Pancreas (tissue), 10 donors: ENCODE measurements at regions not wholly inside any gene's neighbourhood (a gene's known extent, or its start where the extent isn't known, plus 50 kb on each side); places are given as distances from the start of the nearest gene placed in this dataset.

Source experiments
- ATAC-seq, 4 donors: fragments of 200-7000 bp; cut with Tn5 transposase; one replicate each; pipeline versions ENCODE4 v1.8.0 to v1.9.1; 2020; ENCODE audit warnings: mild to moderate bottlenecking in 4 of 4, moderate library complexity in 4 of 4
- DNase-seq, 6 donors: peaks; one replicate each; pipeline ENCODE4 v3.0.0-alpha.2; 2020
- FAIRE-seq: peaks from 2 replicates; lab custom pipeline; 2012; peaks lifted over from hg19 to GRCh38; lab: Jason Lieb, UNC
- H3K27ac ChIP-seq, 4 donors: fragments of 200-600 bp; sonication (generic); 1 replicate in 3 of 4; 2 replicates in 1 of 4; pipeline versions ENCODE4 v1.5.0 to v1.8.0; 2020
- H3K27me3 ChIP-seq, 4 donors: fragments of 200-600 bp; one replicate each; pipeline ENCODE4 v1.8.0; 2021
- H3K36me3 ChIP-seq, 3 donors: fragments of 200-600 bp; sonication (generic) in 1 of 3; one replicate each; pipeline versions ENCODE4 v1.5.0 to v1.8.0; 2020 to 2021
- H3K4me1 ChIP-seq, 3 donors: fragments of 200-600 bp; one replicate each; pipeline ENCODE4 v1.8.0; 2021
- H3K4me3 ChIP-seq, 4 donors: fragments of 200-600 bp; sonication (generic) in 2 of 4; one replicate each; pipeline versions ENCODE4 v1.5.0 to v1.8.0; 2020 to 2021
- H3K9me3 ChIP-seq, 4 donors: fragments of 200-600 bp; one replicate each; pipeline ENCODE4 v1.8.0; 2021
- WGBS, 2 donors: extraction: QIAGEN DNeasy Blood & Tissue Kit; methylation state at CpG; one replicate each; pipeline ENCODE4 v1.1.7; 2013; 5-methylcytosine and 5-hydroxymethylcytosine counted together
- intact Hi-C, 3 donors: fragments of 100-400 bp; cut with DNase I; formaldehyde crosslinking; loops; one replicate each; pipeline versions ENCODE4 v1.11.1 to v1.14.2; 2022
- TF ChIP-seq, protein P1 (sequence below), 4 donors: fragments of 200-600 bp; sonication (generic) in 3 of 4; IDR thresholded peaks; one replicate each; pipeline versions ENCODE4 v1.5.0 to v1.8.0; 2021; ENCODE audit warnings: antibody characterized with exemption in 4 of 4
- donor health status: healthy with polysubstance abuse.
- donor health status: DM: no; HTN: no; CAD: no; lungs with moderate emphysema.
- donor health status: DM: no; HTN: no; CAD: no.
- donor health status: control.
- donor health status: control.
- donor health status: Bipolar disorder and iron deficiency.
- donor health status: DM: yes; HTN: yes; CAD: no.
- donor health status: DM: no; HTN: no; CAD: no.
- donor health status: DM: no; HTN: no; CAD: no.
- donor health status: DM: yes; HTN: yes; CAD: no.

DNA sequence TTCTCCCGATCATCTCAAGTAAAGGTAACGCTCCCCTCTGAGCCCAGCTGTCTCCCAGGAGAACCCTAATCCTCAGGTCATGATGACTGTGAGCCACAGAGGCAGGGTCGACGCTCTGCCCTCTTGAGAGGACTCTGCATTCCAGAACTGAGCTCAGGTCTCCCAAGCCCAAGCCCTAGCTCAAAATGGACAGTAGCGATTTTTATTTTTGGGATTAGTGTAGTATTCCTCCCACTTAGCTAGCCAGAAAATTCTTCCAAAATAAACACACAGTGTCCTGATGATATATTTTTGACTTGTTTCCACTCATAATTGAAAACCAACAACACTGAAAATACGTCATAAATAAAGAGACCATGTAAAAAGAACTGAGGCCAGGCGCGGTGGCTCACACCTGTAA lies 462.0 kb upstream of the MGMT start:
- Histone ChIP-seq H3K27me3 (no peaks in the 10 kb centered on the region), H3K4me1 (no peaks in the 10 kb centered on the region), H3K4me3 (no peak overlapping the region), H3K36me3 (no peaks in the 10 kb centered on the region), H3K9me3 (no peaks in the 10 kb centered on the region), H3K27ac (no peak overlapping the region)
- ATAC-seq (no peak), DNase-seq (no peak), FAIRE-seq (no peak)
- TF ChIP-seq, protein P1, sequence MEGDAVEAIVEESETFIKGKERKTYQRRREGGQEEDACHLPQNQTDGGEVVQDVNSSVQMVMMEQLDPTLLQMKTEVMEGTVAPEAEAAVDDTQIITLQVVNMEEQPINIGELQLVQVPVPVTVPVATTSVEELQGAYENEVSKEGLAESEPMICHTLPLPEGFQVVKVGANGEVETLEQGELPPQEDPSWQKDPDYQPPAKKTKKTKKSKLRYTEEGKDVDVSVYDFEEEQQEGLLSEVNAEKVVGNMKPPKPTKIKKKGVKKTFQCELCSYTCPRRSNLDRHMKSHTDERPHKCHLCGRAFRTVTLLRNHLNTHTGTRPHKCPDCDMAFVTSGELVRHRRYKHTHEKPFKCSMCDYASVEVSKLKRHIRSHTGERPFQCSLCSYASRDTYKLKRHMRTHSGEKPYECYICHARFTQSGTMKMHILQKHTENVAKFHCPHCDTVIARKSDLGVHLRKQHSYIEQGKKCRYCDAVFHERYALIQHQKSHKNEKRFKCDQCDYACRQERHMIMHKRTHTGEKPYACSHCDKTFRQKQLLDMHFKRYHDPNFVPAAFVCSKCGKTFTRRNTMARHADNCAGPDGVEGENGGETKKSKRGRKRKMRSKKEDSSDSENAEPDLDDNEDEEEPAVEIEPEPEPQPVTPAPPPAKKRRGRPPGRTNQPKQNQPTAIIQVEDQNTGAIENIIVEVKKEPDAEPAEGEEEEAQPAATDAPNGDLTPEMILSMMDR (IDR thresholded peaks at IDR 0.05): no peak
- 73 to 76% methylated on average over 8 of the region's 8 CpGs for WGBS, 2 donors
- intact Hi-C loops: no loop called here

DNA sequence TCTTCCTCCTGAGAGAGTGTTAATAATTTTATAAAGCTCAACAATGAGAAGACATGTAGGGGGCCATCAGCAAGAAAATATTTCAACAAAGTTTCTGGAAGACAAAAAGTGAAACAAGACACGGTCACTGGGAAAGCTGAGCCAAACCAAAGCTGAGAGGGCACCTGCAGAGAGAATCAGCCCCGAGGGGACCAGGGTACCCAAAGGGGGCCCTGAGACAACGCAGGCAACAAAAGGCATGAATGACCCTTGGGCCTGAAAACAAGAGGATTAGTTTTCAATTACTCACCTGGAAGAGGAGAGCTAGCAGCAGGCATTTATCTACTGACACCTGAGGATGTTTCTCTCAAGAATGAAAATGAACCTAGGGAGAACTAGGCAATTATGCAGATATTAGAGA lies 461.2 kb upstream of the MGMT start:
- TF ChIP-seq, protein P1 (IDR thresholded peaks at IDR 0.05): no peak
- intact Hi-C loops: no loop called here
- FAIRE-seq: no peak
- ATAC-seq: no peak
- no peaks in the 10 kb centered on the region for H3K9me3 ChIP-seq
- no peak for DNase-seq
- no peaks in the 10 kb centered on the region for H3K4me1 ChIP-seq
- WGBS, 2 donors: 56 to 57% methylated on average over 3 of the region's 3 CpGs
- no peaks in the 10 kb centered on the region for H3K27me3 ChIP-seq
- H3K36me3 ChIP-seq: no peaks in the 10 kb centered on the region
- H3K27ac ChIP-seq: no peak overlapping the region
- H3K4me3 ChIP-seq: no peak overlapping the region

DNA sequence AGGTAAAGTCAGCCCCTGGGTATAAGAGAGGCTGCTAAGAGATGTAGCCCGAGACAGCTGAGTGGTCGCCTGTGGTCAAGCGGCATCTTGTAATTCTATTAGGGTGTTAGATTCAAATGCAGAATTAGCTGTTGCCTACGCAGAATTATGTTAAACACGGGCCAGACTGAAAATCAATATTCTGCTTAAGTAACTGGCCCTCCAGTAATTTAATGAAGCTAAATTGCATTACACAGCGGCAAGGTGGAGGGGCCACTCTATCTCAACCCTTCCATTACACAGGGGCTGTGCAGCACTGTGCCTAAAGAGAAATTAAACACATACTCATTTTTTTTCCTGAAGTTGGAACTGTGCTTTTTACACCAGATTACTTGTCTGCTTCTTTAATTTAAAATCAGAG lies 448.5 kb upstream of the MGMT start:
- TF ChIP-seq, protein P1 (IDR thresholded peaks at IDR 0.05): no peak
- DNase-seq (no peak), ATAC-seq (no peak), FAIRE-seq (no peak)
- Histone ChIP-seq H3K36me3 (no peaks in the 10 kb centered on the region), H3K27ac (no peak overlapping the region), H3K27me3 (peaks cover 0 to 6% (median 0%) of the 10 kb centered on the region in 4 donors), H3K4me3 (no peak overlapping the region), H3K9me3 (no peaks in the 10 kb centered on the region), H3K4me1 (no peaks in the 10 kb centered on the region)
- 62 to 73% methylated on average over 6 of the region's 6 CpGs for WGBS, 2 donors
- intact Hi-C loops: no loop called here

DNA sequence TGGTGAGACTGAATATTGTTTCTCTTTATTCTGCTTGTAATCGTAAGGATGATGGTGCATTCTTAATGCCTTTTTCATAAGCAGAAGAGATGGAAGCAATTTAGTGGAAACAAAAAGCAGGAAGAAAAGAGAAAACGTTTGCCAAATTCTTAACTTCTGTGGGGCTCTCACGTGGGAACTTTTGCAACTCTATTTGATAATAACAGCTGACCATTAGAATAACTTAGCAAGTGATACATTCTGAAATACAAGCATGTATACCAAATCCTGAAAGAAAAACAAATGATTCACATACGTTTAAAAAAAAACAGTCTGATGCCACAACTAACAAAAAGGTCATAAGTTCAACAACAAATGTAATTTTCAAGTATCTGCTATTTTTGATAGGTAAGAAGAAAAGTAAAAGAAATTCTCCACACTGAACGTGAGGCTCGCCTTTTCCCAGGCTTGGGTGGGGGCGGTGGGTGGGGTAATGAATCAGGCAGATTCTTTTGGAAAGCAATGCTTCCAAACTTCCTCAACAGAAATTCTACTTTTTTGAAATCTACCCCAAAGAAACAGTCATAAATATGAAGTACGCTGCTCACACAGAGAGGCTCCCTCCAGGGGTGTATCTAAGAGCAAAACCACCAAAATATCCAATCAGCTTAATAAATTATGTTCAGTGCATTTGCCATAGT lies 446.2 kb upstream of the MGMT start:
- ATAC-seq (no peak), DNase-seq (no peak), FAIRE-seq (no peak)
- H3K27ac ChIP-seq: no peak overlapping the region
- intact Hi-C loops: no loop called here
- 58 to 60% methylated on average over 8 of the region's 8 CpGs for WGBS, 2 donors
- TF ChIP-seq, protein P1 (IDR thresholded peaks at IDR 0.05): no peak
- H3K36me3 ChIP-seq: no peaks in the 10 kb centered on the region
- H3K27me3 ChIP-seq: peaks cover 0 to 6% (median 0%) of the 10 kb centered on the region in 4 donors
- H3K4me1 ChIP-seq: no peaks in the 10 kb centered on the region
- no peak overlapping the region for H3K4me3 ChIP-seq
- H3K9me3 ChIP-seq: no peaks in the 10 kb centered on the region

DNA sequence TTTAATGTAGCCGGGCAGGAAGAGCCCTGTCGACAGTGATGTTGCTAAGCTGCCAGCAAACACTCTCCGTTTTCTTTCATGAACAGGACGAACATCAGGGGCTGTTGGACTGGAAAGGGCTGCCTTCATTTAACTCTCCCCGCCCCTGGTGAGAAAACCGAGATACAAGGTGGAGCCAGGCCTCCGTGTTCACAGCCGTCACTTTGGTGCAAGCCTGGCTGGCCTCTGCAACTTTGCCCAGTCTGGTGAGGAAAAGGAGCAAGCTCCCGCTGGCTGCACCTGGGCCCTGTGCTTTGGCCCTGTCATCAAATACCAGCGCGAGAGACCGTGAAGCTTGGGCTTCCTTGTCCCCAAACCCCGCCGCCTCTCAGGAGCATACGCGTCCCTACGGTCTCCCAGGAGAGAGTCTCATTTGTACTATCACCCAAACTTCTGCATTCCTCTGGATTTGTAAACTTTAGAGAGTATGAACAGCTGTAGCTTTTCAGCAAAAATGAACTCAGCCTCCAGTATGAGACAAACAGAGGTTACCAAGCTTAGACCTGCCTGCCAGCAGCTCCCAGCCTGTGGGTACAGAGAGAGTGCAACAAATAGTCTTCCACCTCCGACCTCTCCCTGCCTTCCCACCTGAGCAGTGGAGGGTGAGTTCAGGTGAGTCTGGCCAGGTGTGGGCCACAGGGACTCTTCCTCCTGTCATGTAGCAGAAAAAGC lies 445.3 kb upstream of the MGMT start:
- no peaks in the 10 kb centered on the region for H3K36me3 ChIP-seq
- no peak for ATAC-seq
- H3K27ac ChIP-seq: no peak overlapping the region
- WGBS, 2 donors: 43 to 47% methylated on average over 18 of the region's 18 CpGs
- no peaks in the 10 kb centered on the region for H3K4me1 ChIP-seq
- TF ChIP-seq, protein P1 (IDR thresholded peaks at IDR 0.05): no peak
- peaks cover 0 to 6% (median 0%) of the 10 kb centered on the region in 4 donors for H3K27me3 ChIP-seq
- intact Hi-C loops: no loop called here
- DNase-seq: no peak
- no peak for FAIRE-seq
- no peaks in the 10 kb centered on the region for H3K9me3 ChIP-seq
- no peak overlapping the region for H3K4me3 ChIP-seq
